RWPE1 (cell line): ENCODE measurements at regions not wholly inside any gene's neighbourhood (a gene's known extent, or its start where the extent isn't known, plus 50 kb on each side); places are given as distances from the start of the nearest gene placed in this dataset.

Experiments
- CTCF ChIA-PET: fragments of 350-600 bp; sonication (Branson Sonifier 250); formaldehyde crosslinking; extraction: SDS; loops from one replicate; lab custom pipeline; 2021; lab: Yijun Ruan, JAX
- POLR2A ChIA-PET: fragments of 400-600 bp; formaldehyde crosslinking; extraction: SDS; loops from one replicate; lab custom pipeline; 2020; ENCODE audit warnings: antibody characterized with exemption; ENCODE audit not compliant: low non-redundant PET; lab: Yijun Ruan, JAX
- DNase-seq: peaks from one replicate; pipeline ENCODE4 v3.0.0; 2012; ENCODE audit warnings: low spot score
- H3K27ac ChIP-seq: fragments of 450-650 bp; 2 replicates; pipeline ENCODE4 v1.5.1; 2017
- TF ChIP-seq, protein P1 (sequence below): fragments of 450-650 bp; conservative IDR thresholded peaks from 2 replicates; pipeline ENCODE4 v1.5.1; 2017; ENCODE audit warnings: low read depth, mild to moderate bottlenecking

DNA sequence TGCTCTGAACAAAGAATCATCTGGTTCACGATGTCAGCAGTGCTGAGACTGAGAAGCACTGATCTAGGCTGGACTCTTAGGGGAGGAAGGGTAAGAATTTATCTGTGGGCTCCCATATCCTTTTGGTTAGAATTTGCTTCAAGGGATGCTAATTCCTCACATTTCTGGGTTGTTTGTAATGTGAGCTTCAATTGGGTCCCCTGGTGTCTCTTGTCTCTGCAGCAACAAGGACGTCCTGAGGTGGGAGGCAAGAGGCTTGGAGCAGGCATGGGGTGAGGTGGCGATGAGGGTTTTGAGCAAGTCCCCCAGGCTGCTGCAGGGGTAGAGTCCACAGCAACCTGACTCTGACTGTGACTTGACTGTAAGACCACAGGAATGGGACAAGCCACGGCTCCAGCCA, 213.8 kb upstream of the NLRP1 start:
- POLR2A ChIA-PET, result no interaction called here
- no peak overlapping the region for H3K27ac ChIP-seq
- TF ChIP-seq, protein P1, sequence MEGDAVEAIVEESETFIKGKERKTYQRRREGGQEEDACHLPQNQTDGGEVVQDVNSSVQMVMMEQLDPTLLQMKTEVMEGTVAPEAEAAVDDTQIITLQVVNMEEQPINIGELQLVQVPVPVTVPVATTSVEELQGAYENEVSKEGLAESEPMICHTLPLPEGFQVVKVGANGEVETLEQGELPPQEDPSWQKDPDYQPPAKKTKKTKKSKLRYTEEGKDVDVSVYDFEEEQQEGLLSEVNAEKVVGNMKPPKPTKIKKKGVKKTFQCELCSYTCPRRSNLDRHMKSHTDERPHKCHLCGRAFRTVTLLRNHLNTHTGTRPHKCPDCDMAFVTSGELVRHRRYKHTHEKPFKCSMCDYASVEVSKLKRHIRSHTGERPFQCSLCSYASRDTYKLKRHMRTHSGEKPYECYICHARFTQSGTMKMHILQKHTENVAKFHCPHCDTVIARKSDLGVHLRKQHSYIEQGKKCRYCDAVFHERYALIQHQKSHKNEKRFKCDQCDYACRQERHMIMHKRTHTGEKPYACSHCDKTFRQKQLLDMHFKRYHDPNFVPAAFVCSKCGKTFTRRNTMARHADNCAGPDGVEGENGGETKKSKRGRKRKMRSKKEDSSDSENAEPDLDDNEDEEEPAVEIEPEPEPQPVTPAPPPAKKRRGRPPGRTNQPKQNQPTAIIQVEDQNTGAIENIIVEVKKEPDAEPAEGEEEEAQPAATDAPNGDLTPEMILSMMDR, result no peak
- CTCF ChIA-PET, result no interaction called here
- no peak for DNase-seq

DNA sequence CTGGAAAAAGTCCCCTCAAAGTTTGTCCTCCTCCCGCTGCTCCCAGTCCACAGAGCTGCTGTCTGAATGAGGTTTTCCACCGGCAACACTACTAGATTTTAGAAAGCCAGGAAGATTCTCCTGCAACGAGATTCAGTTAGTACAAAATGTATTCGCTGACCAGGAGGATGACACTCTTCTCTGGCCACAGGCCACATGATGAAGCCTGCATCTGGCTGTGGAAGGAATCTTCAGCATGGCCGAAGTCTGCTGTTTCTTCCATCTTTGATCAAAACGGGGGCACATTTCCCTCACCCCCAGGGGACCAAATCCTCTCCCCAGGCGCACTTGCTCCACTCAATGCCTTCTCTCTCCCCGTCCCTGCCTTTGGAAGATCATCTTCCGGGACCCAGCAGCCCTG, 215.8 kb upstream of the NLRP1 start:
- no peak overlapping the region for H3K27ac ChIP-seq
- ChIA-PET POLR2A (no interaction called here), CTCF (no interaction called here)
- DNase-seq, result no peak
- TF ChIP-seq, protein P1, result no peak

DNA sequence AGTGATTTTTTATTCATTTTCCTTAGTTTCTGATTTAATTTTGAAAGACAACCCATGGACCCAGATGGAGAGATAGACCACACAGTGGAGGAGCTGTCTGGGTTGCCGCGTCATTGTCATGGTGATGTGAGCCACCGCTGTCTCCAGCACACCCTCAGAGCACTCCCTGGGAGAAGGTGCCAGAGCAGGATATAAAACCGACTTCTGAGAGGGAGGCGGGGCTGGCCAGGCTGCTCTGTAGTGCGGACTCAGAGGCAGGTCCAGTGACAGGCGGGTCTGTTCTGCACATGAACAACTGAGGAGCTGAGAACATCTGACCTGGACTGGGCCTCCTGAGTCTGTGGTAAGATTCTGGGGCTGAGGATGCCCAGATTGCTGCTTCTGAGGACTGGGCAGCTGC, 216.3 kb upstream of the NLRP1 start:
- CTCF ChIA-PET, result interaction anchor here (0.8 kb wide), 1 partner anchor 93 kb away, joined by 3 read pairs; no protein-coding TSS in a partner anchor
- DNase-seq, result no peak

DNA sequence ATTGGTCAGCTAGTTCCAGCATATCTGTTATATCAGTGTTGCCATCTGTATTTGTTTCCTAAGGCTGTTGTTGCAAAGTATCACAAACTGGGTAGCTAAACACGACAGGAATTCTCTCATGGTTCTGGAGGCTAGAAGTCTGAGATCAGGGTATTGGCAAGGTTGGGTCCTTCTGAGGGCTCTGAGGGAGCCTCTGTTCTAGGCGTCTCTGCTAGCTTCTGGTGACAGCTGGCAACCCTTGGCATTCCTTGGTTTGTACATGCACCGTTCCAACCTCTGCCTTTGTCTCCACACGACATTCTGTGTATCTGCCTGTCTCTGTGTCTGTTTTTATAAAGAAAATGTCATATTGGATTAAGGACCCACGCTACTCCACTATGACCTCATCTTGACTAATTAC, 219.9 kb upstream of the NLRP1 start:
- ChIA-PET CTCF (no interaction called here), POLR2A (no interaction called here)
- TF ChIP-seq, protein P1, result no peak
- DNase-seq, result no peak
- H3K27ac ChIP-seq, result no peak overlapping the region

More for the DNA sequence above, 216.3 kb upstream of the NLRP1 start:
- TF ChIP-seq, protein P1, result no peak
- POLR2A ChIA-PET, result no interaction called here
- no peak overlapping the region for H3K27ac ChIP-seq

DNA sequence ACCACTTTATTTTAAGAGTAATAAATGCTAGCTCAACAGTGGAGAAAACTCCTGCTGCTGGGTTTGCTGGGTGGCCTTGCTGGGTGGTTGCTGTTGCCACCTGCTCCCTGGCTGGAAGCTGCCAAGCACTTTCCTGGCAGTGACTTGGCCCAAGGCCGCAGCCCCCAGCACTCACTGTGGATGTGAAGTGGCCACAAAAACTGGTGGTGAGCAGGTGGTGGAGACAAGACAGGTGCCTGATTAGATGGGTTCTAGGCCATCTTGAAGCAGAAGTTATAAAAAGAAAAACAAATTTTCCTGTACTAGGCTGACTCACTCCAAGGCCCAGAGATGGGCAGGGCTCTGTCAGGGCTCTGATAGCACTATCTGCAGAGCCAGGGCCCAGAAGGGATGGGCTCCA, 224.7 kb upstream of the NLRP1 start:
- TF ChIP-seq, protein P1, result no peak
- no peak overlapping the region for H3K27ac ChIP-seq
- DNase-seq, result no peak
- CTCF ChIA-PET, result interaction anchor here (0.7 kb wide), 1 partner anchor 9 kb away, joined by 3 read pairs; no protein-coding TSS in a partner anchor
- POLR2A ChIA-PET, result no interaction called here

DNA sequence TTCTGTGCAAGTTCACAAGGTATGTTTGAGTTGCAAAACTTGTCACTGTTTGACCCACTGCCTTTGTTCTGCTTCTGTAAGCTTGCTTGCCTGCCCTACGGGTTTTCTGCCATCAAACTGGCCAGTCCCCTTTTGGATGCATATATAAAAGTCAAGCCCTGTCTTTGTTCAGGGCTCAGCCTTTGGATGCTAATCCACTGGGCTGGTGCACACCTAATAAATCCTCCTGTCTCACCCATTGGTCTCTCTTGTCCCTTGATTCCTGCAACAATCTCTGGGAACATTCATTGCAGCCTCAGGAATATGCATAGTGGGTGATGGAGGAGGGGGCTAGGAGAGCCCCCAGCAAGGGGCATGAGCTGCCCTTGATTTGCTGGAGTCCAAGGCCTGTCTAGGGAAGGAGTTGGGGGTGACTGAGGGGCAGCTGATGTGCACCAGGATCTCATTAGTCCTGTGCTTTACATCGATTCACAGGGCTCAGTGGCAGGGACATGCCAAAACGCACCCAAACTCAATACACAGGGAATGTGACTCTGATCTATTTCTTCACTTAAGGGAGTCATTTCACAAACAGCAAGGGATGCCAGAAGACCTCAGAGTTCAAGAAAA, 225.4 kb upstream of the NLRP1 start:
- TF ChIP-seq, protein P1, result no peak
- H3K27ac ChIP-seq, result no peak overlapping the region
- no peak for DNase-seq
- CTCF ChIA-PET, result no interaction called here
- POLR2A ChIA-PET, result no interaction called here

DNA sequence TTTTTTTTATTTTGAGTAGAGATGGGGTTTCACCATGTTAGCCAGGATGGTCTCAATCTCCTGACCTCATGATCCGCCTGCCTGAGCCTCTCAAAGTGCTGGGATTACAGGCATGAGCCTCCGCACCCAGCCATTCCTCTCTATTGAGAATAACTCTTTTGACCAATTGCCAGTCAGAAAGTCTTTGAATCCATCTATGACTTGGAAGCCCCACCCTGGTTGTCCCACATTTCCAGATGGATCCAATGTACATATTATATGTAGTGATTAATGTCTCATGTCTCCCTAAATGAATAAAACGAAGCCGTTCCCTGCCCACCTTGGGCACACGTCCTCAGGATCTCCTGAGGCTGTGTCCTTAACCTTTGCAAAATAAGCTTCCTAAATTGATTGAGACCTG, 228.3 kb upstream of the NLRP1 start:
- ChIA-PET CTCF (no interaction called here), POLR2A (no interaction called here)
- TF ChIP-seq, protein P1, result no peak
- DNase-seq, result no peak
- no peak overlapping the region for H3K27ac ChIP-seq
